Stimulated activated memory B cell treated with anti-CD40 and anti-IgM and Interleukin-4, amounts not matched to agents 10 μg/mL and 1 μg/mL and 100 μg/mL, for 72 hours (primary cell): ENCODE measurements at regions not wholly inside any gene's neighbourhood (a gene's known extent, or its start where the extent isn't known, plus 50 kb on each side); places are given as distances from the start of the nearest gene placed in this dataset.

Experiments
- ATAC-seq: fragments of 150-1000 bp; cut with Tn5 transposase; 2 replicates; pipeline ENCODE4 v1.10.0; 2021
- H3K27ac Mint-ChIP-seq: one replicate; pipeline ENCODE4 v1.8.0; 2022; ENCODE audit warnings: mild to moderate bottlenecking, mixed read lengths
- H3K27me3 Mint-ChIP-seq: one replicate; pipeline ENCODE4 v1.8.0; 2022; ENCODE audit warnings: mixed read lengths
- H3K36me3 Mint-ChIP-seq: one replicate; pipeline ENCODE4 v1.8.0; 2022; ENCODE audit warnings: mixed read lengths
- H3K4me1 Mint-ChIP-seq: one replicate; pipeline ENCODE4 v1.8.0; 2022; ENCODE audit warnings: mixed read lengths
- H3K4me3 Mint-ChIP-seq: one replicate; pipeline ENCODE4 v1.8.0; 2022; ENCODE audit warnings: mild to moderate bottlenecking, moderate library complexity, mixed read lengths
- H3K9me3 Mint-ChIP-seq: one replicate; pipeline ENCODE4 v1.8.0; 2022; ENCODE audit warnings: mixed read lengths

- peaks cover 59% of the 10 kb centered on the region for H3K27me3 Mint-ChIP-seq
- H3K36me3 Mint-ChIP-seq = no peaks in the 10 kb centered on the region
- no peaks in the 10 kb centered on the region for H3K4me1 Mint-ChIP-seq
- ATAC-seq = no peak
- no peak overlapping the region for H3K27ac Mint-ChIP-seq
- H3K9me3 Mint-ChIP-seq = peaks cover 4% of the 10 kb centered on the region
- H3K4me3 Mint-ChIP-seq = no peak overlapping the region
Observed at GRCh38 chr10:78747401-78748234, 321.1 kb upstream of the ZMIZ1 start.

- peaks cover 65% of the 10 kb centered on the region for H3K27me3 Mint-ChIP-seq
- H3K4me1 Mint-ChIP-seq = no peaks in the 10 kb centered on the region
- no peaks in the 10 kb centered on the region for H3K36me3 Mint-ChIP-seq
- H3K9me3 Mint-ChIP-seq = peaks cover 4% of the 10 kb centered on the region
- H3K4me3 Mint-ChIP-seq = no peak overlapping the region
- H3K27ac Mint-ChIP-seq = no peak overlapping the region
- no peak for ATAC-seq
Observed at GRCh38 chr10:78748235-78748533, 320.6 kb upstream of the ZMIZ1 start.

- Mint-ChIP-seq H3K4me3 (no peak overlapping the region), H3K27ac (no peak overlapping the region), H3K4me1 (no peaks in the 10 kb centered on the region), H3K9me3 (peaks cover 4% of the 10 kb centered on the region), H3K36me3 (no peaks in the 10 kb centered on the region), H3K27me3 (peaks cover 75% of the 10 kb centered on the region)
- ATAC-seq = no peak
Observed at GRCh38 chr10:78749200-78749599, 319.6 kb upstream of the ZMIZ1 start.

- Mint-ChIP-seq H3K9me3 (peaks cover 4% of the 10 kb centered on the region), H3K36me3 (no peaks in the 10 kb centered on the region), H3K27ac (no peak overlapping the region), H3K4me1 (no peaks in the 10 kb centered on the region), H3K4me3 (no peak overlapping the region), H3K27me3 (peaks cover 78% of the 10 kb centered on the region)
- no peak for ATAC-seq
Observed at GRCh38 chr10:78749898-78750297, 318.9 kb upstream of the ZMIZ1 start.

GRCh38 chr10:78750418-78750817 is 318.3 kb upstream of the ZMIZ1 start:
- no peak for ATAC-seq
- no peak overlapping the region for H3K27ac Mint-ChIP-seq
- no peaks in the 10 kb centered on the region for H3K36me3 Mint-ChIP-seq
- H3K27me3 Mint-ChIP-seq = peaks cover 73% of the 10 kb centered on the region
- H3K4me3 Mint-ChIP-seq = no peak overlapping the region
- peaks cover 4% of the 10 kb centered on the region for H3K9me3 Mint-ChIP-seq
- no peaks in the 10 kb centered on the region for H3K4me1 Mint-ChIP-seq

- Mint-ChIP-seq H3K9me3 (peaks cover 4% of the 10 kb centered on the region), H3K27me3 (peaks cover 66% of the 10 kb centered on the region), H3K36me3 (no peaks in the 10 kb centered on the region), H3K27ac (no peak overlapping the region), H3K4me1 (no peaks in the 10 kb centered on the region), H3K4me3 (no peak overlapping the region)
- no peak for ATAC-seq
Observed at GRCh38 chr10:78751716-78752115, 317.1 kb upstream of the ZMIZ1 start.

GRCh38 chr10:78752221-78752620 is 316.5 kb upstream of the ZMIZ1 start:
- peaks cover 66% of the 10 kb centered on the region for H3K27me3 Mint-ChIP-seq
- peaks cover 4% of the 10 kb centered on the region for H3K9me3 Mint-ChIP-seq
- no peaks in the 10 kb centered on the region for H3K4me1 Mint-ChIP-seq
- H3K36me3 Mint-ChIP-seq = no peaks in the 10 kb centered on the region
- H3K27ac Mint-ChIP-seq = no peak overlapping the region
- ATAC-seq = no peak
- H3K4me3 Mint-ChIP-seq = no peak overlapping the region

GRCh38 chr10:78752708-78753107 is 316.1 kb upstream of the ZMIZ1 start:
- H3K27ac Mint-ChIP-seq = no peak overlapping the region
- H3K27me3 Mint-ChIP-seq = peaks cover 66% of the 10 kb centered on the region
- peaks cover 4% of the 10 kb centered on the region for H3K9me3 Mint-ChIP-seq
- H3K4me1 Mint-ChIP-seq = no peaks in the 10 kb centered on the region
- no peaks in the 10 kb centered on the region for H3K36me3 Mint-ChIP-seq
- ATAC-seq = no peak
- H3K4me3 Mint-ChIP-seq = no peak overlapping the region

GRCh38 chr10:78754269-78755062 is 314.3 kb upstream of the ZMIZ1 start:
- Mint-ChIP-seq H3K36me3 (no peaks in the 10 kb centered on the region), H3K9me3 (no peaks in the 10 kb centered on the region), H3K27me3 (peaks cover 71% of the 10 kb centered on the region), H3K27ac (no peak overlapping the region), H3K4me1 (no peaks in the 10 kb centered on the region), H3K4me3 (no peak overlapping the region)
- ATAC-seq = no peak

GRCh38 chr10:78755063-78755701 is 313.6 kb upstream of the ZMIZ1 start:
- H3K9me3 Mint-ChIP-seq = no peaks in the 10 kb centered on the region
- no peak for ATAC-seq

GRCh38 chr10:78755877-78756455 is 312.8 kb upstream of the ZMIZ1 start:
- Mint-ChIP-seq H3K36me3 (no peaks in the 10 kb centered on the region), H3K27ac (no peak overlapping the region), H3K9me3 (no peaks in the 10 kb centered on the region), H3K4me3 (no peak overlapping the region), H3K4me1 (no peaks in the 10 kb centered on the region), H3K27me3 (peaks cover 70% of the 10 kb centered on the region)
- no peak for ATAC-seq

More at GRCh38 chr10:78755063-78755701, 313.6 kb upstream of the ZMIZ1 start:
- H3K27ac Mint-ChIP-seq = no peak overlapping the region
- H3K27me3 Mint-ChIP-seq = peaks cover 71% of the 10 kb centered on the region
- no peaks in the 10 kb centered on the region for H3K36me3 Mint-ChIP-seq
- H3K4me3 Mint-ChIP-seq = no peak overlapping the region
- no peaks in the 10 kb centered on the region for H3K4me1 Mint-ChIP-seq

- no peak for ATAC-seq
- no peak overlapping the region for H3K27ac Mint-ChIP-seq
- H3K4me3 Mint-ChIP-seq = no peak overlapping the region
- H3K9me3 Mint-ChIP-seq = no peaks in the 10 kb centered on the region
- no peaks in the 10 kb centered on the region for H3K4me1 Mint-ChIP-seq
- H3K27me3 Mint-ChIP-seq = peaks cover 61% of the 10 kb centered on the region
- no peaks in the 10 kb centered on the region for H3K36me3 Mint-ChIP-seq
Observed at GRCh38 chr10:78756604-78757343, 312.0 kb upstream of the ZMIZ1 start.

- peaks cover 55% of the 10 kb centered on the region for H3K27me3 Mint-ChIP-seq
- no peak overlapping the region for H3K27ac Mint-ChIP-seq
- H3K4me3 Mint-ChIP-seq = no peak overlapping the region
- H3K4me1 Mint-ChIP-seq = no peaks in the 10 kb centered on the region
- no peak for ATAC-seq
- no peaks in the 10 kb centered on the region for H3K36me3 Mint-ChIP-seq
- no peaks in the 10 kb centered on the region for H3K9me3 Mint-ChIP-seq
Observed at GRCh38 chr10:78757344-78757925, 311.3 kb upstream of the ZMIZ1 start.

- peaks cover 47% of the 10 kb centered on the region for H3K27me3 Mint-ChIP-seq
- no peaks in the 10 kb centered on the region for H3K9me3 Mint-ChIP-seq
- ATAC-seq = no peak
- no peaks in the 10 kb centered on the region for H3K36me3 Mint-ChIP-seq
- no peak overlapping the region for H3K27ac Mint-ChIP-seq
- no peaks in the 10 kb centered on the region for H3K4me1 Mint-ChIP-seq
- H3K4me3 Mint-ChIP-seq = no peak overlapping the region
Observed at GRCh38 chr10:78758176-78758575, 310.6 kb upstream of the ZMIZ1 start.
